HCT116 (cell line): ENCODE measurements at regions not wholly inside any gene's neighbourhood (a gene's known extent, or its start where the extent isn't known, plus 50 kb on each side); places are given as distances from the start of the nearest gene placed in this dataset.

ENCODE experiments used
- ATAC-seq: fragments of 200-7000 bp; cut with Tn5 transposase; 2 replicates; pipeline ENCODE4 v1.9.1; 2020; ENCODE audit warnings: mild to moderate bottlenecking, moderate library complexity
- BruUV-seq: library from RNA; stranded (reverse); fragments of 400-500 nt; replicated peaks from 2 replicates; lab custom pipeline; 2021; lab: Mats Ljungman, UMichigan
- CTCF ChIA-PET: fragments of 300-600 bp; sonication (Branson Sonifier 250); formaldehyde crosslinking; loops from one replicate; lab custom pipeline; 2021; ENCODE audit warnings: antibody characterized with exemption; lab: Charles Lee
- POLR2A ChIA-PET: fragments of 300-600, 350-600 bp; sonication (Branson Sonifier 250); formaldehyde crosslinking; loops from one replicate; lab custom pipeline; 2021; ENCODE audit warnings: antibody characterized with exemption; lab: Charles Lee
- RAD21 ChIA-PET, 2 experiments: fragments of 300-600 bp; sonication (Branson Sonifier 250); formaldehyde crosslinking; loops; one replicate each; lab custom pipeline; 2023; ENCODE audit warnings: low total read pairs in 2 of 2; ENCODE audit not compliant: uncharacterized antibody in 2 of 2, unreplicated experiment in 2 of 2, low non-redundant PET in 1 of 2; lab: Charles Lee
- DNase-seq: peaks from one replicate; pipeline ENCODE4 v3.0.0-alpha.2; 2010; ENCODE audit warnings: low read depth, low spot score
- H2AFZ ChIP-seq: fragments of 200-600 bp; shearing (Covaris generic), sonication (generic); 2 replicates; pipeline ENCODE4 v1.6.1; 2017; ENCODE audit warnings: low read depth, mixed run types, mixed read lengths, antibody characterized with exemption, low read length; ENCODE audit not compliant: poor library complexity, severe bottlenecking
- H3K27ac ChIP-seq: 2 replicates; pipeline ENCODE4 v1.5.1; 2012; ENCODE audit warnings: low read depth, low read length
- H3K27me3 ChIP-seq: fragments of 200-600 bp; sonication (generic); 2 replicates; pipeline ENCODE4 v1.6.1; 2016; ENCODE audit warnings: mixed run types, low read length, mixed read lengths; ENCODE audit not compliant: insufficient read depth
- H3K36me3 ChIP-seq, 2 experiments: fragments of 200-500 bp in 1 of 2; fragments of 200-600 bp in 1 of 2; sonication (Bioruptor generic) in 1 of 2; sonication (generic) in 1 of 2; 2 replicates each; pipeline versions ENCODE4 v1.5.1 to v1.6.1; 2014 to 2016; ENCODE audit warnings: low read length in 2 of 2, inconsistent platforms in 1 of 2, mixed read lengths in 1 of 2, mixed run types in 1 of 2; ENCODE audit not compliant: insufficient read depth in 2 of 2, control insufficient read depth in 1 of 2
- H3K4me1 ChIP-seq, 2 experiments: fragments of 200-600 bp in 1 of 2; sonication (generic) in 1 of 2; 2 replicates each; pipeline versions ENCODE4 v1.5.1 to v1.6.1; 2012 to 2017; ENCODE audit warnings: low read length in 2 of 2, inconsistent platforms in 1 of 2, mild to moderate bottlenecking in 1 of 2, mixed read lengths in 1 of 2, mixed run types in 1 of 2, moderate library complexity in 1 of 2; ENCODE audit not compliant: insufficient read depth in 2 of 2, control insufficient read depth in 1 of 2
- H3K4me2 ChIP-seq: fragments of 200-600 bp; sonication (generic); 2 replicates; pipeline ENCODE4 v1.6.1; 2017; ENCODE audit warnings: mixed run types, low read length, mixed read lengths
- H3K4me3 ChIP-seq, 2 experiments: fragments of 200-600 bp in 1 of 2; sonication (generic) in 1 of 2; replicated peaks in 1 of 2; 2 replicates each; pipeline ENCODE4 v1.5.1; 2011 to 2016; ENCODE audit warnings: low read length in 2 of 2, control low read depth in 1 of 2, low read depth in 1 of 2, mild to moderate bottlenecking in 1 of 2, mixed read lengths in 1 of 2, mixed run types in 1 of 2
- H3K79me2 ChIP-seq: fragments of 200-600 bp; sonication (generic); 2 replicates; pipeline ENCODE4 v1.6.1; 2017; ENCODE audit warnings: mild to moderate bottlenecking, mixed run types, low read length, moderate library complexity, mixed read lengths; ENCODE audit not compliant: insufficient read depth
- H3K9ac ChIP-seq: fragments of 200-600 bp; sonication (generic); 2 replicates; pipeline ENCODE4 v1.6.1; 2016; ENCODE audit warnings: low read length, mixed read lengths
- H3K9me2 ChIP-seq: fragments of 200-600 bp; sonication (generic), shearing (Covaris generic); 2 replicates; pipeline ENCODE4 v1.6.1; 2017; ENCODE audit warnings: mixed run types, mild to moderate bottlenecking, moderate library complexity; ENCODE audit not compliant: insufficient read depth
- H3K9me3 ChIP-seq, 2 experiments: fragments of 200-500 bp in 1 of 2; fragments of 200-600 bp in 1 of 2; sonication (Bioruptor generic) in 1 of 2; sonication (generic) in 1 of 2; 2 replicates each; pipeline ENCODE4 v1.6.1; 2014 to 2017; ENCODE audit warnings: low read length in 2 of 2, mixed read lengths in 2 of 2, inconsistent platforms in 1 of 2, low read depth in 1 of 2, mild to moderate bottlenecking in 1 of 2, mixed run types in 1 of 2, moderate library complexity in 1 of 2; ENCODE audit not compliant: control insufficient read depth in 1 of 2, insufficient read depth in 1 of 2
- H4K20me1 ChIP-seq: fragments of 200-600 bp; sonication (generic), shearing (Covaris generic); 2 replicates; pipeline ENCODE4 v1.6.1; 2017; ENCODE audit warnings: mixed run types, mild to moderate bottlenecking, moderate library complexity; ENCODE audit not compliant: insufficient read depth
- ATF3 ChIP-seq: IDR thresholded peaks from 2 replicates; pipeline ENCODE4 v1.6.1; 2012
- CTCF ChIP-seq, 3 experiments: fragments of 200-600 bp in 1 of 3; sonication (generic) in 1 of 3; IDR thresholded peaks in 2 of 3; conservative IDR thresholded peaks in 1 of 3; 2 replicates each; pipeline ENCODE4 v1.5.1; 2012 to 2017; ENCODE audit warnings: low read depth in 2 of 3, low read length in 2 of 3, antibody characterized with exemption in 1 of 3, borderline replicate concordance in 1 of 3, control low read depth in 1 of 3, mild to moderate bottlenecking in 1 of 3, mixed read lengths in 1 of 3, mixed run types in 1 of 3, moderate library complexity in 1 of 3; ENCODE audit not compliant: insufficient read depth in 1 of 3
- EGR1 ChIP-seq: IDR thresholded peaks from 2 replicates; pipeline ENCODE4 v1.6.1; 2012; ENCODE audit warnings: low read depth
- ELF1 ChIP-seq: IDR thresholded peaks from 2 replicates; pipeline ENCODE4 v1.6.1; 2012; ENCODE audit warnings: low read depth, borderline replicate concordance
- EZH2 ChIP-seq: fragments of 200-600 bp; sonication (generic); IDR thresholded peaks from 2 replicates; pipeline ENCODE4 v1.6.1; 2017; ENCODE audit warnings: antibody characterized with exemption, mixed run types
- POLR2A ChIP-seq: IDR thresholded peaks from 2 replicates; pipeline ENCODE4 v1.7.0; 2011; ENCODE audit warnings: borderline replicate concordance; ENCODE audit not compliant: insufficient read depth, insufficient read length; ENCODE audit errors: extremely low read depth
- RAD21 ChIP-seq: IDR thresholded peaks from 2 replicates; pipeline ENCODE4 v1.6.1; 2012; ENCODE audit warnings: low read depth, mild to moderate bottlenecking
- SIN3A ChIP-seq: IDR thresholded peaks from 2 replicates; pipeline ENCODE4 v1.6.1; 2012; ENCODE audit warnings: low read depth
- SRF ChIP-seq: IDR thresholded peaks from 2 replicates; pipeline ENCODE4 v1.6.1; 2012; ENCODE audit warnings: low read depth
- TCF7L2 ChIP-seq: IDR thresholded peaks from 2 replicates; pipeline ENCODE4 v1.7.0; 2011; ENCODE audit warnings: borderline replicate concordance, inconsistent platforms; ENCODE audit not compliant: insufficient read depth, insufficient read length; ENCODE audit errors: extremely low read depth
- ZNF274 ChIP-seq: fragments of 200-500 bp; sonication (Bioruptor generic); IDR thresholded peaks from 2 replicates; pipeline ENCODE4 v1.6.1; 2014; ENCODE audit warnings: mild to moderate bottlenecking, low read depth, low read length, inconsistent platforms
- intact Hi-C: fragments of 100-400 bp; cut with micrococcal nuclease; formaldehyde crosslinking; loops from 2 replicates; pipeline ENCODE4 v1.10.0; 2022

DNA sequence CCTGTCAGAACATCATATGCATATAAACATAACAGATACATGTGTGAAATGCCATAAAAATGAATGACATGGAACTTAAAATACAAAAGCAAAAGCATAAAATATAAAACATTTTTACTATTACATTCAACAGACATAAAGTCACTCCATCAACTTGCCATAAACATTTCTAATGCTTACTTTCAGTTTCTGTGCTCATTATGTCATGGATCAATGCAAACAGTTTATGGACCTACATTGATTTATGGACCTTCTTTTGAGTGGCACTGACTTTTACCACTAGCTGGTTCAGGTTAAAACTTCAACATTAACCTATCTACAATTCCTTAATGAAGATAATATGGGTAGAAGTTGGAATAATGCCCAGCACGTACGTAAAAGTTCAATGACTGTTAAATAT, 577.4 kb upstream of the LMCD1 start:
- Histone ChIP-seq H3K79me2 (no peaks in the 10 kb centered on the region), H3K27me3 (no peaks in the 10 kb centered on the region), H4K20me1 (no peaks in the 10 kb centered on the region), H3K9ac (no peak overlapping the region), H3K9me2 (no peaks in the 10 kb centered on the region), H3K4me2 (no peak overlapping the region), H3K9me3 (no peaks in the 10 kb centered on the region), H3K4me1 (no peaks in the 10 kb centered on the region), H3K36me3 (no peaks in the 10 kb centered on the region), H3K27ac (no peak overlapping the region), H3K4me3 (no peak overlapping the region), H2AFZ (no peak overlapping the region)
- no TSS peak for BruUV-seq
- POLR2A ChIA-PET: no interaction called here
- TF ChIP-seq ELF1: no peak
- RAD21 ChIA-PET: no interaction called here
- intact Hi-C loops: no loop called here
- ATAC-seq (no peak), DNase-seq (no peak)
- CTCF ChIA-PET: no interaction called here

GRCh38 chr3:7927015-7927414, 574.6 kb upstream of the LMCD1 start:
- H3K4me1 ChIP-seq: no peaks in the 10 kb centered on the region
- H3K79me2 ChIP-seq: no peaks in the 10 kb centered on the region
- H2AFZ ChIP-seq: no peak overlapping the region
- no peaks in the 10 kb centered on the region for H3K9me3 ChIP-seq
- DNase-seq: no peak
- ChIA-PET POLR2A (no interaction called here), RAD21 (no interaction called here), CTCF (no interaction called here)
- no peak overlapping the region for H3K9ac ChIP-seq
- H3K36me3 ChIP-seq: no peaks in the 10 kb centered on the region
- intact Hi-C loops: no loop called here
- BruUV-seq: no TSS peak
- no peaks in the 10 kb centered on the region for H4K20me1 ChIP-seq
- no peaks in the 10 kb centered on the region for H3K9me2 ChIP-seq
- no peak overlapping the region for H3K4me3 ChIP-seq
- no peak for TF ChIP-seq EGR1
- TF ChIP-seq ZNF274: no peak
- TF ChIP-seq EZH2: no peak
- TF ChIP-seq POLR2A: no peak
- TF ChIP-seq SIN3A: no peak
- no peak for TF ChIP-seq TCF7L2
- no peak for TF ChIP-seq CTCF (IDR thresholded peaks at IDR 0.05 in 2 of 3, conservative IDR thresholded peaks at IDR 0.05 in 1 of 3; ENCODE audit: borderline replicate concordance in 1 of 3, insufficient read depth in 1 of 3, low read depth in 2 of 3, low read length in 2 of 3)
- no peak for TF ChIP-seq ATF3
- TF ChIP-seq SRF: no peak
- no peak for TF ChIP-seq RAD21
- H3K27me3 ChIP-seq: no peaks in the 10 kb centered on the region
- ATAC-seq: no peak
- no peak overlapping the region for H3K27ac ChIP-seq
- no peak overlapping the region for H3K4me2 ChIP-seq
